WTC11 (cell line): ENCODE measurements at regions not wholly inside any gene's neighbourhood (a gene's known extent, or its start where the extent isn't known, plus 50 kb on each side); places are given as distances from the start of the nearest gene placed in this dataset.

Experiments used
- JUN ChIP-seq: sonication (generic); formaldehyde crosslinking; IDR thresholded peaks from 2 replicates; pipeline ENCODE4 v1.8.0; 2023; ENCODE audit warnings: mild to moderate bottlenecking, missing genetic modification reagents
- TEAD4 ChIP-seq: sonication (generic); formaldehyde crosslinking; IDR thresholded peaks from 2 replicates; pipeline ENCODE4 v1.8.0; 2022; ENCODE audit warnings: mild to moderate bottlenecking, missing genetic modification reagents
- ZNF416 ChIP-seq: fragments of 250-450 bp; sonication (Bioruptor Pico); IDR thresholded peaks from 2 replicates; pipeline ENCODE4 v1.9.0; 2021; ENCODE audit warnings: mild to moderate bottlenecking, inconsistent platforms
- TF ChIP-seq, protein P1 (sequence below): sonication (generic); formaldehyde crosslinking; IDR thresholded peaks from 2 replicates; pipeline ENCODE4 v1.8.1; 2023; ENCODE audit warnings: mild to moderate bottlenecking, missing genetic modification reagents, moderate library complexity
- TF ChIP-seq, protein P2 (sequence below): fragments of 200-600 bp; IDR thresholded peaks from 2 replicates; pipeline ENCODE4 v1.8.0; 2022; ENCODE audit warnings: antibody characterized with exemption
- TF ChIP-seq, protein P3 (sequence below): fragments of 250-450 bp; sonication (Bioruptor Pico); IDR thresholded peaks from 2 replicates; pipeline ENCODE4 v1.9.0; 2021; ENCODE audit warnings: mild to moderate bottlenecking
- TF ChIP-seq, protein P4 (sequence below): sonication (generic); formaldehyde crosslinking; IDR thresholded peaks from 2 replicates; pipeline ENCODE4 v1.8.1; 2023; ENCODE audit warnings: mild to moderate bottlenecking, moderate library complexity, missing genetic modification reagents
- TF ChIP-seq, protein P5 (sequence below): sonication (generic); formaldehyde crosslinking; IDR thresholded peaks from 2 replicates; pipeline ENCODE4 v1.8.0; 2022; ENCODE audit warnings: mild to moderate bottlenecking, missing genetic modification reagents
- TF ChIP-seq, protein P6 (sequence below): sonication (generic); formaldehyde crosslinking; IDR thresholded peaks from 2 replicates; pipeline ENCODE4 v1.8.1; 2023; ENCODE audit warnings: mild to moderate bottlenecking, missing genetic modification reagents

DNA sequence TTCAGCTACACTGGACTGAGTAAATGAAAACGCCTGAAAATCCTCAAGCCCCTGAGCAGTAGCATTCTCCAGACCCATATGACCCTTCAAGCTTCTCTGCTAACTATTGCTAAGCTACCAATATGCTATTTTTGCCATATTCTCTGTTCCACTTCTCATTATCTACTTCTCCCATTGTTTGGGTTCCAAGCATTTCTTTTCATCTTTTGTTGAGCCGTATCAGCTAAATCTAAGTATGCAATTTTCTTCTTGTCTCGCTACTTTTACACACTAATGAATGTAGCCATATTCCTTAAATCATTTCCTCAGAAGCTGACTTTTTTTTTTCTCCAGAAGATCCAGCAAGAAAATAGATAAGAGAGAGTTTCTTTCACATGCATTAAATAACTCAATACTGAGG is 128.4 kb downstream of the AGTR2 start:
- TF ChIP-seq, protein P1, sequence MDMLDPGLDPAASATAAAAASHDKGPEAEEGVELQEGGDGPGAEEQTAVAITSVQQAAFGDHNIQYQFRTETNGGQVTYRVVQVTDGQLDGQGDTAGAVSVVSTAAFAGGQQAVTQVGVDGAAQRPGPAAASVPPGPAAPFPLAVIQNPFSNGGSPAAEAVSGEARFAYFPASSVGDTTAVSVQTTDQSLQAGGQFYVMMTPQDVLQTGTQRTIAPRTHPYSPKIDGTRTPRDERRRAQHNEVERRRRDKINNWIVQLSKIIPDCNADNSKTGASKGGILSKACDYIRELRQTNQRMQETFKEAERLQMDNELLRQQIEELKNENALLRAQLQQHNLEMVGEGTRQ (CRISPR knock-in tag), result no peak
- TF ChIP-seq, protein P2, sequence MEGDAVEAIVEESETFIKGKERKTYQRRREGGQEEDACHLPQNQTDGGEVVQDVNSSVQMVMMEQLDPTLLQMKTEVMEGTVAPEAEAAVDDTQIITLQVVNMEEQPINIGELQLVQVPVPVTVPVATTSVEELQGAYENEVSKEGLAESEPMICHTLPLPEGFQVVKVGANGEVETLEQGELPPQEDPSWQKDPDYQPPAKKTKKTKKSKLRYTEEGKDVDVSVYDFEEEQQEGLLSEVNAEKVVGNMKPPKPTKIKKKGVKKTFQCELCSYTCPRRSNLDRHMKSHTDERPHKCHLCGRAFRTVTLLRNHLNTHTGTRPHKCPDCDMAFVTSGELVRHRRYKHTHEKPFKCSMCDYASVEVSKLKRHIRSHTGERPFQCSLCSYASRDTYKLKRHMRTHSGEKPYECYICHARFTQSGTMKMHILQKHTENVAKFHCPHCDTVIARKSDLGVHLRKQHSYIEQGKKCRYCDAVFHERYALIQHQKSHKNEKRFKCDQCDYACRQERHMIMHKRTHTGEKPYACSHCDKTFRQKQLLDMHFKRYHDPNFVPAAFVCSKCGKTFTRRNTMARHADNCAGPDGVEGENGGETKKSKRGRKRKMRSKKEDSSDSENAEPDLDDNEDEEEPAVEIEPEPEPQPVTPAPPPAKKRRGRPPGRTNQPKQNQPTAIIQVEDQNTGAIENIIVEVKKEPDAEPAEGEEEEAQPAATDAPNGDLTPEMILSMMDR, result no peak
- TF ChIP-seq, protein P3, sequence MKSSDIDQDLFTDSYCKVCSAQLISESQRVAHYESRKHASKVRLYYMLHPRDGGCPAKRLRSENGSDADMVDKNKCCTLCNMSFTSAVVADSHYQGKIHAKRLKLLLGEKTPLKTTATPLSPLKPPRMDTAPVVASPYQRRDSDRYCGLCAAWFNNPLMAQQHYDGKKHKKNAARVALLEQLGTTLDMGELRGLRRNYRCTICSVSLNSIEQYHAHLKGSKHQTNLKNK (CRISPR knock-in tag), result no peak
- TF ChIP-seq JUN (CRISPR knock-in tag) (no peak), ZNF416 (no peak), TEAD4 (no peak)
- TF ChIP-seq, protein P4, sequence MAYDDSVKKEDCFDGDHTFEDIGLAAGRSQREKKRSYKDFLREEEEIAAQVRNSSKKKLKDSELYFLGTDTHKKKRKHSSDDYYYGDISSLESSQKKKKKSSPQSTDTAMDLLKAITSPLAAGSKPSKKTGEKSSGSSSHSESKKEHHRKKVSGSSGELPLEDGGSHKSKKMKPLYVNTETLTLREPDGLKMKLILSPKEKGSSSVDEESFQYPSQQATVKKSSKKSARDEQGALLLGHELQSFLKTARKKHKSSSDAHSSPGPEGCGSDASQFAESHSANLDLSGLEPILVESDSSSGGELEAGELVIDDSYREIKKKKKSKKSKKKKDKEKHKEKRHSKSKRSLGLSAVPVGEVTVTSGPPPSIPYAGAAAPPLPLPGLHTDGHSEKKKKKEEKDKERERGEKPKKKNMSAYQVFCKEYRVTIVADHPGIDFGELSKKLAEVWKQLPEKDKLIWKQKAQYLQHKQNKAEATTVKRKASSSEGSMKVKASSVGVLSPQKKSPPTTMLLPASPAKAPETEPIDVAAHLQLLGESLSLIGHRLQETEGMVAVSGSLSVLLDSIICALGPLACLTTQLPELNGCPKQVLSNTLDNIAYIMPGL (CRISPR knock-in tag), result no peak
- TF ChIP-seq, protein P5, sequence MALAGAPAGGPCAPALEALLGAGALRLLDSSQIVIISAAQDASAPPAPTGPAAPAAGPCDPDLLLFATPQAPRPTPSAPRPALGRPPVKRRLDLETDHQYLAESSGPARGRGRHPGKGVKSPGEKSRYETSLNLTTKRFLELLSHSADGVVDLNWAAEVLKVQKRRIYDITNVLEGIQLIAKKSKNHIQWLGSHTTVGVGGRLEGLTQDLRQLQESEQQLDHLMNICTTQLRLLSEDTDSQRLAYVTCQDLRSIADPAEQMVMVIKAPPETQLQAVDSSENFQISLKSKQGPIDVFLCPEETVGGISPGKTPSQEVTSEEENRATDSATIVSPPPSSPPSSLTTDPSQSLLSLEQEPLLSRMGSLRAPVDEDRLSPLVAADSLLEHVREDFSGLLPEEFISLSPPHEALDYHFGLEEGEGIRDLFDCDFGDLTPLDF (CRISPR knock-in tag), result no peak
- TF ChIP-seq, protein P6, sequence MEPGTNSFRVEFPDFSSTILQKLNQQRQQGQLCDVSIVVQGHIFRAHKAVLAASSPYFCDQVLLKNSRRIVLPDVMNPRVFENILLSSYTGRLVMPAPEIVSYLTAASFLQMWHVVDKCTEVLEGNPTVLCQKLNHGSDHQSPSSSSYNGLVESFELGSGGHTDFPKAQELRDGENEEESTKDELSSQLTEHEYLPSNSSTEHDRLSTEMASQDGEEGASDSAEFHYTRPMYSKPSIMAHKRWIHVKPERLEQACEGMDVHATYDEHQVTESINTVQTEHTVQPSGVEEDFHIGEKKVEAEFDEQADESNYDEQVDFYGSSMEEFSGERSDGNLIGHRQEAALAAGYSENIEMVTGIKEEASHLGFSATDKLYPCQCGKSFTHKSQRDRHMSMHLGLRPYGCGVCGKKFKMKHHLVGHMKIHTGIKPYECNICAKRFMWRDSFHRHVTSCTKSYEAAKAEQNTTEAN (CRISPR knock-in tag), result no peak
